OCI-LY1 (cell line): ENCODE measurements at regions not wholly inside any gene's neighbourhood (a gene's known extent, or its start where the extent isn't known, plus 50 kb on each side); places are given as distances from the start of the nearest gene placed in this dataset.
"Not testable (repeated sequence)": the region's sequence is repeated elsewhere in the genome, so short reads cannot be mapped to it uniquely, and the experiment has no call there.

Experiments used
- H2AFZ ChIP-seq: fragments of 200-600 bp; sonication (generic), shearing (Covaris generic); 2 replicates; pipeline ENCODE4 v1.6.0; 2014; ENCODE audit warnings: antibody characterized with exemption, mild to moderate bottlenecking, low read length
- H3F3A ChIP-seq: fragments of 200-600 bp; sonication (generic), shearing (Covaris generic); 2 replicates; pipeline ENCODE4 v1.6.0; 2014; ENCODE audit warnings: mild to moderate bottlenecking, antibody characterized with exemption, low read length, moderate library complexity; ENCODE audit not compliant: insufficient read depth
- H3K27ac ChIP-seq: fragments of 200-600 bp; sonication (generic); 2 replicates; pipeline ENCODE4 v1.5.1; 2014; ENCODE audit warnings: low read length, mixed run types, mild to moderate bottlenecking, low read depth; ENCODE audit not compliant: poor library complexity, severe bottlenecking
- H3K27me3 ChIP-seq: fragments of 200-600 bp; sonication (generic); 2 replicates; pipeline ENCODE4 v1.6.0; 2014; ENCODE audit warnings: antibody characterized with exemption, mild to moderate bottlenecking, low read length, moderate library complexity; ENCODE audit not compliant: insufficient read depth
- H3K36me3 ChIP-seq: fragments of 200-600 bp; sonication (generic); 2 replicates; pipeline ENCODE4 v1.6.1; 2014; ENCODE audit warnings: mild to moderate bottlenecking, antibody characterized with exemption, low read length, moderate library complexity, mixed read lengths; ENCODE audit not compliant: insufficient read depth
- H3K4me1 ChIP-seq: fragments of 200-600 bp; sonication (generic); 2 replicates; pipeline ENCODE4 v1.5.1; 2014; ENCODE audit warnings: mild to moderate bottlenecking, low read length, moderate library complexity; ENCODE audit not compliant: insufficient read depth, severe bottlenecking
- H3K4me2 ChIP-seq: fragments of 200-600 bp; sonication (generic), shearing (Covaris generic); 2 replicates; pipeline ENCODE4 v1.6.1; 2014; ENCODE audit warnings: low read length
- H3K4me3 ChIP-seq: fragments of 200-600 bp; sonication (generic); 2 replicates; pipeline ENCODE4 v1.5.1; 2014; ENCODE audit warnings: low read length, low read depth, mild to moderate bottlenecking, mixed read lengths; ENCODE audit not compliant: poor library complexity, severe bottlenecking
- H3K79me2 ChIP-seq: fragments of 200-600 bp; shearing (Covaris generic); 2 replicates; pipeline ENCODE4 v1.6.1; 2016; ENCODE audit warnings: mixed run types, low read length, mixed read lengths; ENCODE audit not compliant: insufficient read depth
- H3K9ac ChIP-seq: fragments of 200-600 bp; sonication (generic), shearing (Covaris generic); 2 replicates; pipeline ENCODE4 v1.6.1; 2014; ENCODE audit warnings: mild to moderate bottlenecking, low read length, mixed read lengths
- H3K9me2 ChIP-seq: fragments of 200-600 bp; sonication (generic), shearing (Covaris generic); 2 replicates; pipeline ENCODE4 v1.6.1; 2014; ENCODE audit warnings: low read depth, mild to moderate bottlenecking, low read length, mixed read lengths
- H3K9me3 ChIP-seq: fragments of 200-600 bp; shearing (Covaris generic); 2 replicates; pipeline ENCODE4 v1.6.1; 2014; ENCODE audit warnings: low read length, mixed read lengths
- H4K20me1 ChIP-seq: fragments of 200-600 bp; sonication (generic), shearing (Covaris generic); 2 replicates; pipeline ENCODE4 v1.6.0; 2016; ENCODE audit warnings: mild to moderate bottlenecking, low read length; ENCODE audit not compliant: insufficient read depth
- CTCF ChIP-seq: fragments of 200-600 bp; sonication (generic), shearing (Covaris generic); IDR thresholded peaks from 2 replicates; pipeline ENCODE4 v1.5.1; 2017; ENCODE audit warnings: mild to moderate bottlenecking, antibody characterized with exemption, low read length, moderate library complexity, mixed read lengths
- EZH2 ChIP-seq: fragments of 200-600 bp; sonication (generic), shearing (Covaris generic); IDR thresholded peaks from 2 replicates; pipeline ENCODE4 v1.8.0; 2017; ENCODE audit warnings: borderline replicate concordance, mixed run types, mild to moderate bottlenecking, antibody characterized with exemption, low read length, moderate library complexity, mixed read lengths

DNA sequence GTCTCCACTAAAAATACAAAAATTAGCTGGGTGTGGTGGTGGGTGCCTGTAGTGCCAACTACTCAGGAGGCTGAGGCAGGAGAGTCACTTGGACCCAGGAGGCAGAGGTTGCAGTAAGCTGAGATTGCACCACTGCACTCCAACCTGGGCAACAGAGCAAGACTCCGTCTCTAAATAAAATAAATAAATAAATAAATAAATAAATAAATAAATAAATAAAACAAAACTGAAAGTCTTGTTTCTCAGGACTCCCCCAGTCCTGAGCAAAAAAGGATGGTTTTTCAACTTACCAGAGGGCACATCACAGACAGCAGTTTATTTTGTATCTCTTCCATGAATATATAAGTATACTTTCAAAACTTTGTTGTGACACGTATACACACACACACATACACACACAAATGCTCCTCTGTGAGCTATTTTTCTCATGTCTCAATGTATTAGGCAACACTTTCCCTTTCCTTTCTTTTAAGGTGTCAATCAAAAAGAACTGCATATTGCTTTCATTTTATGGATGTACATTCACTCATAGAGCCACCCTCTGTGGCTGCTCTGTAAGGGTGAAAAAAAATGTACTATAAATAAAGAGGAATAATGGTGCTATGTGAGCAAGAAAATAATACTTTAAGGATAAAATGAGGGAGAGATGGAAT lies 54.8 kb upstream of the MITF start:
- H3K36me3 ChIP-seq: no peaks in the 10 kb centered on the region
- no peak overlapping the region for H3K4me2 ChIP-seq
- TF ChIP-seq EZH2 (no peak), CTCF (no peak)
- H4K20me1 ChIP-seq: no peaks in the 10 kb centered on the region
- no peaks in the 10 kb centered on the region for H3K4me1 ChIP-seq
- no peaks in the 10 kb centered on the region for H3K79me2 ChIP-seq
- no peak overlapping the region for H3K4me3 ChIP-seq
- no peak overlapping the region for H3K9ac ChIP-seq
- no peak overlapping the region for H3K27ac ChIP-seq
- no peaks in the 10 kb centered on the region for H3K9me2 ChIP-seq
- no peak overlapping the region for H2AFZ ChIP-seq
- no peaks in the 10 kb centered on the region for H3K9me3 ChIP-seq
- no peaks in the 10 kb centered on the region for H3K27me3 ChIP-seq
- no peaks in the 10 kb centered on the region for H3F3A ChIP-seq

- H3K27ac ChIP-seq: no peak overlapping the region
- H3K79me2 ChIP-seq: no peaks in the 10 kb centered on the region
- no peaks in the 10 kb centered on the region for H4K20me1 ChIP-seq
- H3K9me2 ChIP-seq: no peaks in the 10 kb centered on the region
- TF ChIP-seq EZH2 (no peak), CTCF (no peak)
- H3K36me3 ChIP-seq: no peaks in the 10 kb centered on the region
- no peak overlapping the region for H3K9ac ChIP-seq
- no peak overlapping the region for H3K4me3 ChIP-seq
- no peaks in the 10 kb centered on the region for H3F3A ChIP-seq
- H3K4me2 ChIP-seq: no peak overlapping the region
- no peaks in the 10 kb centered on the region for H3K9me3 ChIP-seq
- no peaks in the 10 kb centered on the region for H3K4me1 ChIP-seq
- no peak overlapping the region for H2AFZ ChIP-seq
- no peaks in the 10 kb centered on the region for H3K27me3 ChIP-seq
Observed at GRCh38 chr3:69683082-69683806, 56.0 kb upstream of the MITF start.

DNA sequence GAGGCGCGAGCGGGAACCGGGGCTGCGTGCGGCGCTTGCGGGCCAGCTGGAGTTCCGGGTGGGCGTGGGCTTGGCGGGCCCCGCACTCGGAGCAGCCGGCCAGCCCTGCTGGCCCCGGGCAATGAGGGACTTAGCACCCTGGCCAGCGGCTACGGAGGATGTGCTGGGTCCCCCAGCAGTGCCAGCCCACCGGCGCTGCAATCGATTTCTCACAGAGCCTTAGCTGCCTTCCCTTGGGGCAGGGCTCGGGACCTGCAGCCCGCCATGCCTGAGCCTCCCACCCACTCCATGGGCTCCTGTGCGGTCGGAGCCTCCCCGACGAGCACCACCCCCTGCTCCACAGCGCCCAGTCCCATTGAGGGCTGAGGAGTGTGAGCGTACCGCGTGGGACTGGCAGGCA lies 61.8 kb upstream of the MITF start:
- H3K79me2 ChIP-seq, H3K27me3 ChIP-seq, H3K4me2 ChIP-seq, H3K9me2 ChIP-seq, H3K4me1 ChIP-seq, H3F3A ChIP-seq, H4K20me1 ChIP-seq, H3K27ac ChIP-seq, H3K9ac ChIP-seq, H3K36me3 ChIP-seq, H3K9me3 ChIP-seq, H2AFZ ChIP-seq, H3K4me3 ChIP-seq: not testable (repeated sequence)
